GM18519 (cell line): ENCODE measurements at regions not wholly inside any gene's neighbourhood (a gene's known extent, or its start where the extent isn't known, plus 50 kb on each side); places are given as distances from the start of the nearest gene placed in this dataset.
"Not testable (repeated sequence)": the region's sequence is repeated elsewhere in the genome, so short reads cannot be mapped to it uniquely, and the experiment has no call there.

Source experiments
- ATAC-seq: cut with Tn5 transposase; IDR thresholded peaks from one replicate; pipeline ENCODE4 v1.9.1; 2021; ENCODE audit warnings: mild to moderate bottlenecking, moderate library complexity; ENCODE audit not compliant: unreplicated experiment, low FRiP score

- ATAC-seq: no peak
Observed at GRCh38 chrX:2640436-2641150, 50.5 kb upstream of the CD99 start.

GRCh38 chrX:2638279-2638678 is 52.8 kb upstream of the CD99 start:
- ATAC-seq: no peak

GRCh38 chrX:2635342-2635741 is 55.8 kb upstream of the CD99 start:
- ATAC-seq: no peak

GRCh38 chrX:2632533-2633504 is 58.3 kb upstream of the CD99 start:
- peak; percentile 35 for ATAC-seq

GRCh38 chrX:2631743-2632532 is 59.2 kb upstream of the CD99 start:
- ATAC-seq: no peak

- ATAC-seq: not testable (repeated sequence)
Observed at GRCh38 chrX:2630935-2631742, 60.0 kb upstream of the CD99 start.

- not testable (repeated sequence) for ATAC-seq
Observed at GRCh38 chrX:2630008-2630934, 60.8 kb upstream of the CD99 start.

- no peak for ATAC-seq
Observed at GRCh38 chrX:2629316-2630007, 61.6 kb upstream of the CD99 start.

GRCh38 chrX:2628751-2629315 is 62.3 kb upstream of the CD99 start:
- no peak for ATAC-seq

GRCh38 chrX:2627272-2627867 is 63.7 kb upstream of the CD99 start:
- no peak for ATAC-seq

GRCh38 chrX:2626750-2627149 is 64.3 kb upstream of the CD99 start:
- ATAC-seq: no peak

- ATAC-seq: no peak
Observed at GRCh38 chrX:2620576-2620975, 70.5 kb upstream of the CD99 start.

GRCh38 chrX:2618516-2618915 is 72.6 kb upstream of the CD99 start:
- ATAC-seq: no peak

- ATAC-seq: no peak
Observed at GRCh38 chrX:2614911-2615310, 76.2 kb upstream of the CD99 start.

GRCh38 chrX:2610246-2611170 is 80.6 kb upstream of the CD99 start:
- ATAC-seq: no peak

GRCh38 chrX:2609431-2610238 is 81.5 kb upstream of the CD99 start:
- ATAC-seq: no peak
